Stomach (tissue), 8 donors: ENCODE measurements at regions not wholly inside any gene's neighbourhood (a gene's known extent, or its start where the extent isn't known, plus 50 kb on each side); places are given as distances from the start of the nearest gene placed in this dataset.

Experiments
- DNase-seq, 2 donors: peaks; one replicate each; pipeline versions ENCODE4 v3.0.0 to v3.0.0-alpha.2; 2013 to 2019
- H3K27ac ChIP-seq, 5 donors: fragments of 200-600 bp in 4 of 5; sonication (generic) in 4 of 5; one replicate each; pipeline ENCODE4 v1.5.1; 2013 to 2019; ENCODE audit warnings: mild to moderate bottlenecking in 1 of 5, moderate library complexity in 1 of 5
- H3K27me3 ChIP-seq, 3 donors: fragments of 200-600 bp; sonication (generic); one replicate each; pipeline ENCODE4 v1.5.1; 2017 to 2019; ENCODE audit warnings: mixed run types in 1 of 3
- H3K36me3 ChIP-seq, 4 donors: fragments of 200-600 bp; sonication (generic); 1 replicate in 3 of 4; 2 replicates in 1 of 4; pipeline ENCODE4 v1.5.1; 2016 to 2019
- H3K4me1 ChIP-seq, 4 donors: fragments of 200-600 bp; sonication (generic); one replicate each; pipeline ENCODE4 v1.5.1; 2016 to 2019
- H3K4me3 ChIP-seq, 4 donors: fragments of 200-600 bp; sonication (generic) in 3 of 4; one replicate each; pipeline ENCODE4 v1.5.1; 2016 to 2019; ENCODE audit warnings: mild to moderate bottlenecking in 1 of 4
- H3K9me3 ChIP-seq, 4 donors: fragments of 200-600 bp; sonication (generic); one replicate each; pipeline ENCODE4 v1.5.1; 2016 to 2019
- EP300 ChIP-seq: sonication (generic); formaldehyde crosslinking; IDR thresholded peaks from one replicate; pipeline ENCODE4 v1.6.1; 2017; ENCODE audit warnings: antibody characterized with exemption
- POLR2A ChIP-seq, 4 donors: fragments of 450-650 bp; IDR thresholded peaks; one replicate each; pipeline ENCODE4 v1.6.1; 2016; ENCODE audit warnings: antibody characterized with exemption in 4 of 4, control low read depth in 2 of 4, mild to moderate bottlenecking in 1 of 4, moderate library complexity in 1 of 4
- POLR2AphosphoS5 ChIP-seq, 3 donors: sonication (generic); formaldehyde crosslinking; IDR thresholded peaks; one replicate each; pipeline ENCODE4 v1.6.1; 2016; ENCODE audit warnings: antibody characterized with exemption in 3 of 3
- WGBS, 5 donors: extraction: QIAGEN DNeasy Blood & Tissue Kit in 3 of 5; methylation state at CpG; one replicate each; pipeline versions ENCODE4 v1.1.5 to v1.1.7; 2013 to 2018; 5-methylcytosine and 5-hydroxymethylcytosine counted together
- intact Hi-C: fragments of 100-400 bp; cut with DNase I; formaldehyde crosslinking; loops from one replicate; pipeline ENCODE4 v1.15.1; 2023; ENCODE audit warnings: low total_unique reads
- TF ChIP-seq, protein P1 (sequence below), 7 experiments: fragments of 450-650 bp in 4 of 7; fragments of 200-600 bp in 3 of 7; sonication (generic) in 3 of 7; IDR thresholded peaks; one replicate each; pipeline ENCODE4 v1.5.1; 2016 to 2019; ENCODE audit warnings: antibody characterized with exemption in 7 of 7, control low read depth in 2 of 7, mild to moderate bottlenecking in 1 of 7
- donor health status: healthy with polysubstance abuse.
- donor health status: Bipolar disorder and iron deficiency.
- donor health status: healthy.

DNA sequence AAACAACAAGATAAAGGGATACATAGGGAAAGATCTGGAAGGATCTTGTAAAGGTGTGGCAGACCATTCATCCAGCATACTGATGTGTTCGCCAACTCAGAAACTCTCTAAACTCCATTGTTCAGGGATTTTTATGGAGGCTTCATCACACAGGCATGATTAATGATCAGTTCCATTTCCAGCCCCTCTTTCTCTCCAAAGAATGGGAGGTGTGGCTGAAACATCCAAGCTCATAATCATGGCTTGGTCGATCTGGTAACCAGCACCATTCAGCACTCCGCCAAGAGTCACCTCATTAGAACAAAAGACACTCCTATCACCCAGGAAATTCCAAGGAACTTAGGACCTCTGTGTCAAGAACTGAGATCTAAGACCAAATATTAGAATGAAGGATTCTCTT, 180.6 kb upstream of the RNPC3 start:
- 75 to 85% (median 78%) methylated on average over 3 of the region's 3 CpGs for WGBS, 5 donors
- Histone ChIP-seq H3K9me3 (no peaks in the 10 kb centered on the region), H3K4me1 (no peaks in the 10 kb centered on the region), H3K27me3 (no peaks in the 10 kb centered on the region), H3K36me3 (no peaks in the 10 kb centered on the region), H3K4me3 (no peak overlapping the region), H3K27ac (no peak overlapping the region)
- intact Hi-C loops, result no loop called here
- TF ChIP-seq POLR2A (IDR thresholded peaks at IDR 0.05), result no peak
- TF ChIP-seq, protein P1, sequence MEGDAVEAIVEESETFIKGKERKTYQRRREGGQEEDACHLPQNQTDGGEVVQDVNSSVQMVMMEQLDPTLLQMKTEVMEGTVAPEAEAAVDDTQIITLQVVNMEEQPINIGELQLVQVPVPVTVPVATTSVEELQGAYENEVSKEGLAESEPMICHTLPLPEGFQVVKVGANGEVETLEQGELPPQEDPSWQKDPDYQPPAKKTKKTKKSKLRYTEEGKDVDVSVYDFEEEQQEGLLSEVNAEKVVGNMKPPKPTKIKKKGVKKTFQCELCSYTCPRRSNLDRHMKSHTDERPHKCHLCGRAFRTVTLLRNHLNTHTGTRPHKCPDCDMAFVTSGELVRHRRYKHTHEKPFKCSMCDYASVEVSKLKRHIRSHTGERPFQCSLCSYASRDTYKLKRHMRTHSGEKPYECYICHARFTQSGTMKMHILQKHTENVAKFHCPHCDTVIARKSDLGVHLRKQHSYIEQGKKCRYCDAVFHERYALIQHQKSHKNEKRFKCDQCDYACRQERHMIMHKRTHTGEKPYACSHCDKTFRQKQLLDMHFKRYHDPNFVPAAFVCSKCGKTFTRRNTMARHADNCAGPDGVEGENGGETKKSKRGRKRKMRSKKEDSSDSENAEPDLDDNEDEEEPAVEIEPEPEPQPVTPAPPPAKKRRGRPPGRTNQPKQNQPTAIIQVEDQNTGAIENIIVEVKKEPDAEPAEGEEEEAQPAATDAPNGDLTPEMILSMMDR (IDR thresholded peaks at IDR 0.05), result no peak
- no peak for TF ChIP-seq EP300
- no peak for TF ChIP-seq POLR2AphosphoS5 (IDR thresholded peaks at IDR 0.05)
- no peak for DNase-seq

- intact Hi-C loops, result no loop called here
- Histone ChIP-seq H3K4me3 (no peak overlapping the region), H3K36me3 (no peaks in the 10 kb centered on the region), H3K4me1 (no peaks in the 10 kb centered on the region), H3K27me3 (no peaks in the 10 kb centered on the region), H3K27ac (no peak overlapping the region), H3K9me3 (no peaks in the 10 kb centered on the region)
- TF ChIP-seq EP300 (no peak), POLR2A (IDR thresholded peaks at IDR 0.05) (no peak), POLR2AphosphoS5 (IDR thresholded peaks at IDR 0.05) (no peak)
- TF ChIP-seq, protein P1 (IDR thresholded peaks at IDR 0.05), result no peak
- DNase-seq, result no peak
- 79 to 92% (median 86%) methylated on average over 2 of the region's 2 CpGs for WGBS, 5 donors
These were observed 184.1 kb upstream of the RNPC3 start for GRCh38 chr1:103341377-103341880.

DNA sequence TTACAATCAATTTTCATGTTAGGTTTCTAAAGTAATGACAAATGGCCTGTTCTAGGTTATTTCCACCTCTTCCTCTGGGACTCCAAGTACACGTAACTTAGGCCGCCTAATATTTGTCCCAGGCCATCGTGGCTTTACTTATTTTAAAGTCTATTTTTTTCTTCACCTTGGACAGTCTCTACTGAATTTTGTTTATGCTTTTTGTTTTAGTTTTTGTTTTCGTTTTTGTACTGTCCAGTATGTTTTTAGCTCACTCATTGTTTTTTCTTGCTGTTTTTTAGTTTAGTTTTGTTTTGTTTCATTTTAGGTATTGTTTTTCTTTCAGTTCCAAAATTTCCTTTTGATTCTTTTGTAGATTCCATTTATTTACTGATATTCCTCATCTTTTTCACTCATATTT, 187.7 kb upstream of the RNPC3 start:
- no peaks in the 10 kb centered on the region for H3K4me1 ChIP-seq
- no peak overlapping the region for H3K4me3 ChIP-seq
- no peak for DNase-seq
- WGBS, 5 donors, result 70 to 81% (median 72%) methylated on average over 4 of the region's 4 CpGs
- H3K27me3 ChIP-seq, result no peaks in the 10 kb centered on the region
- no peak overlapping the region for H3K27ac ChIP-seq
- H3K9me3 ChIP-seq, result no peaks in the 10 kb centered on the region
- intact Hi-C loops, result no loop called here
- H3K36me3 ChIP-seq, result no peaks in the 10 kb centered on the region
- TF ChIP-seq POLR2AphosphoS5 (IDR thresholded peaks at IDR 0.05) (no peak), POLR2A (IDR thresholded peaks at IDR 0.05) (no peak), EP300 (no peak)
- TF ChIP-seq, protein P1 (IDR thresholded peaks at IDR 0.05), result no peak

DNA sequence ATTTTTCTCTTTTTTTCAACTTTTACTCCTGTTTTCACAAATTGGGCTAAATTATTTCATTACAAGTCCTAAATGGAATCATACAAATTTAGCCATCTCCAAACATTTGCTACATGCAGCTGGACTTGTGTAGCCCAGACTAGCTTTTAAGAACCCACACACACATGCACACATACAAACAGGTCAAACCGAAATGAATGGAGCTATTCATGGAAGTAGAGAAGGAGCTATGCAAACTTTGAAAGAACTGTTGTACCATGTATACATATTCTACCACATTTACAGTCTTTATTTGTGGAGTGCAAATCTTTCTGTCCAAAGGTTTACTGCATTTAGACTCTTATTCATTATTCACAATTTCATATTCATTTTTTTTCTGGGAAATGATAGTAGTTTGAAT, 189.1 kb upstream of the RNPC3 start:
- Histone ChIP-seq H3K4me3 (no peak overlapping the region), H3K27me3 (no peaks in the 10 kb centered on the region), H3K4me1 (no peaks in the 10 kb centered on the region), H3K27ac (no peak overlapping the region), H3K36me3 (no peaks in the 10 kb centered on the region), H3K9me3 (no peaks in the 10 kb centered on the region)
- 30 to 46% (median 42%) methylated on average over 1 of the region's 1 CpG for WGBS, 5 donors
- TF ChIP-seq, protein P1 (IDR thresholded peaks at IDR 0.05), result no peak
- TF ChIP-seq POLR2A (IDR thresholded peaks at IDR 0.05), result no peak
- TF ChIP-seq POLR2AphosphoS5 (IDR thresholded peaks at IDR 0.05), result no peak
- TF ChIP-seq EP300, result no peak
- peak in 1 of 2 donors; percentile 58 for DNase-seq
- intact Hi-C loops, result no loop called here
